ENCODE measurements at regions not wholly inside any gene's neighbourhood (a gene's known extent, or its start where the extent isn't known, plus 50 kb on each side); places are given as distances from the start of the nearest gene placed in this dataset.
A peak's percentile ranks its signal among the peaks of the same experiment; 100 is the strongest.
"Not testable (repeated sequence)": the region's sequence is repeated elsewhere in the genome, so short reads cannot be mapped to it uniquely, and the experiment has no call there.

DNA sequence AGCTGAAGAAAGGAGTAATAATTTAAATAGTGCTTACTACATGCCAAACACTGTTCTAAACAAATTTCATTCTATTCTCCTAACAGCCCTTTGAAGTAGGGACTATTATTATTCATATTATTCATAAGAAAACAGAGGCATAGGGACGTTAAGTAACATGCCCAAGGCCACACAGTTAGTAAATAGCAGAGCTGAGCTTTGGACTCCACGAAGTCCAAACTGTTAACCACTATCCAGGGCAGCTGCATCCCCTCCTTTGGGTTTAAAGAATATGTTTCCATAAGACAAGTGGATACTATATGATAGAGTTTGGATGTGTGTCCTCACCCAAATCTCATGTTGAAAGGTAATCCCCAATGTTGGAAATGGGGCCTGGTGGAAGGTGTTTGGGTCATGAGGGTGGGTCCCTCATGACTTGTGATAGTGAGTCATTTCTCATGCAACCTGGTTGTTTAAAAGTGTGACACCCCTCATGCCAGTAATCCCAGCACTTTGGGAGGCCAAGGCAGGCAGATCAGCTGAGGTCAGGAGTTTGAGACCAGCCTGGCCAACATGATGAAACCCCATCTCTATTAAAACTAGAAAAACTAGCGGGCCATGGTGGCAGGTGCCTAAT, 144.0 kb upstream of the CXADR start:
- DNase-seq = no peak

DNA sequence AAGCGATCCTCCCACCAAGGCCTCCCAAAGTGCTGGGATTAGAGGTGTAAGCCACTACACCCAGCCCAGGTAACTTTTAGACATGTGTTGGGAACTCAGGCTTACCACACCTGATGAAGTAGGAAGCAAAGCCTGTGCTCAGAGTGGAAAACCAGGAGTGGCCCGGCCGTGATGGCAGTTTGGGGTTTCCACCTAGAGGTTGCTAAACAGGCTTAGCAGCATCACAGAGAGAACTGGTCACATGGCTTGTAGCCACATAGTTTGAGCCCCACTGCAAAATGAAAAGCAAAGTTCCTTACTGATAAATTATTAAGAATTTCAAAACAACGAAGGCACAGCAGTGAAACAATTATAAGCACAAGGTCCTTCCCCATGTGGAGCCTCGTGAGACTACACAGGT, 142.6 kb upstream of the CXADR start:
- DNase-seq = no peak

DNA sequence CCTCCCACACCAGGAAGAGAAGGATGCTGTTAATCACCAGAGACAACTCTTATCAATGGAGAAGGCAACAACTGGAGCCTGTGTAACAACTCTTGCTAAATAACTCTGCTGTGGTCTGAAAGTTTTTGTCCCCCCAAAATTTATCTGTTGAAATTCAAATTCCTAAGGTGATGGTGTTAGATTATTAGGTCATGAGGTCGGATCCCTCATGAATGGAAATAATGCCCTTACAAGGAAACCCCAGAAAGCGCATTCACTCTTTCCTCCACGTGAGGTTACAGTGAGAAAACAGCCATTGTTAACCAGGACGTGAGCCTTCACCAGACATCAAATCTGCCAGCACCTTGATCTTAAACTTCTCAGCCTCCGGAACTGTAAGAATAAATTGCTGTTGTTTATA, 141.9 kb upstream of the CXADR start:
- DNase-seq = no peak

DNA sequence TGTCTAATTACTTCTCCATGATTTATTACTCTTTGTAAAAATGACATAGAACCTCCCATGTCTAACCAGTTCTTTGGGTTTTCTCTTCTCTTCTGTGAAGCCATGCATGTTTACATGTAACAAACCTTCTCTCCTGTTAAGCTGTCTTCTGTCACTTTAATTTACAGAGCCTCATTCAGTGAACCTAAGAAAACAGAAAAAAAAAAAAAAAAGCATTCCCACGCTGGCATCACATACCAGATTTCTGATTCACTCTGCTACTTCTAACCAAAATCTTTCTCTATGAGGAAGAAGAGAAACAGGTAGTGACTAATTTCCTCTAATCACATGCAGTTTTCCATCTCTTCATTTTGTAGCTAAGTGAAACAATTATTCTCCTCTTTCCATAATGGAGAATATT, 141.4 kb upstream of the CXADR start:
- no peak for DNase-seq

DNA sequence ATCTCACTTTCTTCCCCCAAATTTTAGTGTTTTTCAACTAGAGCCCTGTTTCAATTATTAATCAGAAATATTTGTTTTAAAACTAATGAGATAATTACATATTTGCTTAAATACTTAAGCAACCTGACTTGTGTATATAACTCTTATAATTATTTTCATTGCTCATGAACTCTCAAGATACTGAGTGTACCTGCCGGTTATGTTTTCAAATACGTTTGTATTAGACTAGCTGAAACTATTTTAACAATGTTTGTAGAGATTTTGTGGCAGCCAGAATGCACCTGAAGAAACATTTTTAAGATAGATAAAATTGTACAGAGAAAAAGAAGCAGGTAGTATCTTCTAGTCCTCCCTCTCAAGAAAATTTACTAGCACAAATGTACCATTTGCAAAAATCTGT, 140.6 kb upstream of the CXADR start:
- no peak for DNase-seq

DNA sequence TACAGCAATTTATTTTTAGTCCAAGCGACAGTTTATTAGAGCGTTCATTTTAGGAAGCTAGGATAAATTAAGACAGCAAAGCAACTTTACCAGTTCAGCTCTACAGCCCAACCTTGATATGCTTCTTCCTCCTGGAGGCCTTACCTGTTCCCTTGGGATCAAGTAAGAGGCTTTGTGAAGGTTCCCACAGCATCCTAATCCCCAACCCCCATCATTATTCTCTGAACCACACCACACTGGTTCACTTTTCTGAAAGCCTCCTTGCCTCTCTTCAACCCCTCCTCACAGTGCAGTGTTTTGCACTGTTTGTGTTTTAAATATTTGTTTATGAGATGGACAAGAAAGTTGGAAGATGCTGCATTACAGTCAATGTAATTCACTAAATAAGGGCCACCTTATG, 126.3 kb upstream of the CXADR start:
- DNase-seq = no peak

DNA sequence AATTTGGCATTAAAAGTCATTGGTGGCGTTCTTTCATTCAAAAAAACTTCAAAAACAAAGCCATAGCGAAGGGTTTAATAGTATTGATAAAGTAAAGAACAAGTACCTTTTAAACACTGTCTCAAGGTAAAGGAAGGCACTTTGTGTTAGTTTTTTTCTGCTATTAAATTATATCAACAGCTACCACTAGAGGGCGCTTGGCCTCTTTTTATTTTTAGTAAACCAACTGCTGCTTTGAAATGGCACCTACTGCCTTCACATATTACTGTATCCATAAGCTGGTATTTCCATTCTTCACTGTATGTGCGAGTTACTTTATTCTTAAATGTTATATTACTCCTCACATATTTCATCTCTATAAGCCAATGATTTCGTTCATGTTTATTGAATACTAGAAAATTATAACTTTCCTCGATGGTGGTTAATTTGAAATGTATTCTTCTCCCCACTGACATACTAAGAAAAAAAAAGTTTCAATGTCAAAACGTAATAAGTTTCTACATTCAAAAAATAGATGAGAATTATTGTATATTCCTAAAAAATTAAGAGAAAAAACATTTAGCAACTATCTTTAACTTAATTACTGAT, 125.7 kb upstream of the CXADR start:
- peak; percentile 29 for DNase-seq

DNA sequence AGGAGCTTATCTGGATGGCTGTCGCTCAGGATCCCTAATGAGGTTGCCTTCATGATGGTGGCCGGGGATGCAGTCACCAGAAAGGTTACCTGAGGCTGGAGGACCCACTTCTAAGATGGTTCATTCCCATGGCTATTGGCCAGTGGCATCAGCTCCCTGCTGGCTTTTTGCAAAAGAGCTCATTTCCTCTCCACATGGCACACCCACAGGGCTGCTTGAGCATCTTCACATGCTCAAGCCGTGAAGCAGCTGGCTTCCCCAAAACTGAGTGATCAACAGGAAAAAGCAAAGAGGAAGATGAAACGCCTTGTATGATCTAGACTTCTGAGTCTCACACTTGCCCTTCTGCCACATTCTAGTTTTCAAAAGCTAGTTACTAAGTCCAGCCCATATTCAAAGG, 124.6 kb upstream of the CXADR start:
- no peak for DNase-seq

DNA sequence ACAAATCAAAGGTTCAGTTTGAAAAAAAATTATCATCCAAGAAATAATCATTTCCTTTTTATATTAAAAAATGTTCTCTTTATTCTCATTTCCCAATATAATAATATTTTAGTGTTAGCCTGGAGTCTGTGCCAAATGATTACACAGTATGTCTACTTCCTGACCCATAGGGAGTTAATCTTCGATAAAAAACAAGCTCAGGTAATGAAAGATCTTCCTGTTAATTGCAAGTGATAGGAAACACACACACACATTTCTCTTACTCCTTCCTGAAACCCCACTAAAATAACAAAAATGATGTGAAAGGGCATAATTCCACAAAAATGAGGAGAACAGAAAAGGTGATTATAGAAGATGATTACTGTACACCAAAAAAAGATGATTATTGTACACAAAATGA, 123.5 kb upstream of the CXADR start:
- DNase-seq = no peak

DNA sequence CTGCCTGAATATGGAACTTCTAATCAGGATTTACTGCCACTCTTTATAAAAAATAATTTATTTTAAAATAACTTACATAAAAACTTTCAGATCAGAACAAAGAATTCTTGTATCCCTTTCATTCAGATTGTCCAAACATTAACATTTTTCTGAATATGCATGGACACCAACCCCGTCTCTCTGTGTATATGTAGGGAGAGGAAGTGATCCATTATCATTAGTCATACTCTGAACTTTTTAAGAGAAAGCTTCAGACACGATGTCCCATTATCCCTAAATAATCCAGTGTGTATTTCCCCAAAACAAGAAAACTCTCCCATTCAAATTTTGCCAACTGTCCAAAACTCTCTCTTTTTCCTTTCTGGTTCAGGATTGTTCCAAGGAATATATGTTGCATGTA, 122.3 kb upstream of the CXADR start:
- DNase-seq = no peak

DNA sequence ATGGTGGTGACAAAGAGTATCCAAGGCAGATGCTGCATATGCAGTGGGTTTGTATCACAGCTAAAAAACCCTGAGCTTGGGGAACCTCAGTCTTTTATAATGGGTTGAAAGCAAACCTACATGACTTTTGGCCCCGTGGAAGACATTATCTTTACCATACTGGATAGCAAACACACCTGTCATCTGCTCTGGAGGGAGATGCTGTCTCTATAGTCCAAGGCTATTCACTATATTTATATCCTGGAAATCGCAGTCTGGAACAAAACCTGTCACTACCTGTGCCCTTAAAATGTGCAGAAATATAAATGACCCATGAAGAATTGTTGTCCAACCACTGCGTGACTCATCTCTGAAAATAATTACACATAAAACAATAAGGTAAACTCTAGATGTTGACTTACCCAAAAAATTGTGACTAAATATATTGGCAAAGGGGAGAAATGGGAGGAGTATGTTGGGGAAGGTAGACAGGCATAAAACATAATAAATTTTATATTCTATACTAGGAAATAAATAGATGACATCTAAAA, 121.0 kb upstream of the CXADR start:
- DNase-seq = no peak

DNA sequence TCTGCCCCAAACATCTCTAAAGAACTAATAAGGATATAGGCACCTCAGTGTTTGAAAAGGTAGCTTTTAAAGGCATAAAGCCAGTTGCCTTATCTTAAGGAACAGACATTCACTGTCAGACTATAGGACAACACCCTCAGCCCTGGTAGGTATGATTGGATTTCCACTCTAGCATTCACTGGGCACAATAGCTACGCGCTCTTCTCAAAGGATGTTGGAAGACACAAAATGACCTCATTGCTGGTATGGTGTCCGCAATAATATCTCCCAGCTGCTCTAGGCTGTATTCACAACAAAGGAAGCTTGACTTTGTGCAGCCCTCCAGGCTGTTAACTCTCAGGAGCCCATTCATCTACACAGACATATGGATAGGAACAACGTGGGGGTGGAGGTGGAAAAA, 119.4 kb upstream of the CXADR start:
- DNase-seq = no peak

DNA sequence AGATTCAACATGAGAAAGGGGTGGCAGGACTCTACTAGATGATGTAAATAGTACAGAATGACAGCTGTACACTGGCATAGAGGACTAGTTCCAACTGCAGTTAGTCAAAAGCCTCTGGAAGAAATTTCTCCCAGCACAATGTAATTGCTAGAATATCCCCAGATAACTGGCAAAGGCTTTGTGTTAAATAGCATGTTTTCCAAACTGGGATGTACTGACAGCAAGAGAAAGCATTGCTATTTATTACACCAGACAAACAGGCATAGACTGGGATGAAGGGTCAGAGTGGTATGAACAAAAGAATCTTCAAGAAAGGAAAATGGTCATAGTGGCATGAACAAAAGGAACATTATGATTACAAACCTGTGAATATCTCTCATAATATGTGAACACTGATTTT, 115.9 kb upstream of the CXADR start:
- no peak for DNase-seq

DNA sequence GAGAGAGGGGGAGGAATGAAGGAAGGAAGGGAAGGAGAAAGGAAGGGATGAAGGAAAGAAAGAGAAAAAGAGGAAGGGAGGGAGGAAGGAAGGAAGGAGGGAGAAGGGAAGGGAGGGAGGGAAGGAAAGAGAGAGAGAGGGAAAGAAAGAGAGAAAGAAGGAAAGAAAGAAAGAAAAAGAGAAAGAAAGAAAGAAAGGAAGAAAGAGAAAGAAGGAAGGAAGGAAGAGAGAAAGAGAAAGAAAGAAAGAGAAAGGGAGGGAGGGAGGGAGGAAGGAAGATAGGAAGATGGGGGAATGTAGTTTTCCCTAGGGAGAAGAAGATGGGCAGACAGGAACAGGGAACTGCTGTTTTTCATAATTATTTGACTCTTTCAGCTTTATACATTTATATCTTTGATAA, 115.1 kb upstream of the CXADR start:
- DNase-seq = no peak

DNA sequence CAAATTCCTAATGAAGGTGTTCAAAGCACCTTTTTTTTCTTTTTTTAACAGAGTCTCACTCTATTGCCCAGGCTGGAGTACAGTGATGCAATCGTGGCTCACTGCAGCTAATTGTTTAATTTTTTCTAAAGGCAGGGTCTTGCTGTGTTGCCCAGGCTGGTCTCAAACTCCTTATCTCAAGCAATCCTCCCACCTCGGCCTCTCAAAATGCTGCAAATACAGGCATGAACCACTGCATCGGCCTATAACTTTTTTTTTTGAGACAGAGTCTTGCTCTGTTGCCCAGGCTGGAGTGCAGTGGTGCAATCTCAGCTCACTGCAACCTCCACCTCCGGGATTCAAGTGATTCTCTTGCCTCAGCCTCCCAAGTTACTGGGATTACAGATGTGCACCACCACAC, 113.9 kb upstream of the CXADR start:
- DNase-seq = not testable (repeated sequence)

DNA sequence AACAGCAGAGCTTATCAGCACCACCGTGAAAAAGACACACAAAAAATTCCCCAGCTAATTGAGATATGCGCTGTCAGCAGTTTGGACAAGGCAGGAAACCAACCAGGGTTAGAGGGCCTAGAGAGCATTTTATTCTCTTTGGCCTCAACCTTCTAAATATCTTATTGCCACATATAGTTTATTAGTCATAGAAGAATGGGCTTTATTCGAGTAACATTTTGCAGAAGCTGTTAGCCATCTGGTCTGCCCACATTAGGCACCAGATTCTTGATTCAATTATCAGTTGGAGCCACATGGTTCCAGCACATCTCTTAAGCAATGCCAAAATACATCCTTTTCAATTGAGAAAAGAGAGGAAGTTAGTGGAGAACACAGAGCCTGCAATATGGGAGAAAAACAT, 109.9 kb upstream of the CXADR start:
- DNase-seq = no peak

DNA sequence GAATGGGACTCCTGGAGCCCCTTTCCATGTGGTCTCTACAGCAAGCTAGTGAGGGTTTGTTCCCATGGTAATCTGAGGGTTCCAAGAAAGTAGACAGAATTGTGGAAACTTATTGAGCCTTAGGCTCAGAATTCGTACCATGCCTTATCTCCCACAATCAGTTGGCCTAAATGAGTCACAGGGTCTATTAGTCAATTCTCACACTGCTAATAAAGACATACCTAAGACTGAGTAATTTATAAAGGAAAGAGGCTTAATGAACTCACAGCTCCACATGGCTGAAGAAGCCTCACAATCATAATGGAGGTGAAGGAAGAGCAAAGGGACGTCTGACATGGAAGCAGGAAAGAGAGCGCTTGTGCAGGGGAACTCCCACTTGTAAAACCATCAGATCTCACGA, 106.6 kb upstream of the CXADR start:
- no peak for DNase-seq

DNA sequence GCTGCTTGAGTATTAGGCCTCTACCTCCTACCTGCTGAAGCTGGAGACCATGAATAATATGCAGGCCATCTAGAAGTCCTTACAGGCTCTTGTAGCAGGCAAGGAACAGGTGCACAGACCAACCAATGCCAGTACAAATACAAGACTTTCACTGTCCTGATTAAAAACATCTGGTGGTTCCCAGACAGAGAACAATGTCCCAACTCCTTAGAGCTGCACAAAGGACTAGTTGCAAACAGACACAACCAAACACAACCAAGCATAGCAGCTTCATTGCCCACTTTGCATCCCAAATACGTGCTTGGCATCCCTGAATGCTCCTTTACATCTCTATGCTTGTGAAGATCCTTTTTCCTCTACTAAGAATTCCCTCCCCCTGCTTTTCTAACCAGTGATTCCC, 98.1 kb upstream of the CXADR start:
- DNase-seq = no peak

DNA sequence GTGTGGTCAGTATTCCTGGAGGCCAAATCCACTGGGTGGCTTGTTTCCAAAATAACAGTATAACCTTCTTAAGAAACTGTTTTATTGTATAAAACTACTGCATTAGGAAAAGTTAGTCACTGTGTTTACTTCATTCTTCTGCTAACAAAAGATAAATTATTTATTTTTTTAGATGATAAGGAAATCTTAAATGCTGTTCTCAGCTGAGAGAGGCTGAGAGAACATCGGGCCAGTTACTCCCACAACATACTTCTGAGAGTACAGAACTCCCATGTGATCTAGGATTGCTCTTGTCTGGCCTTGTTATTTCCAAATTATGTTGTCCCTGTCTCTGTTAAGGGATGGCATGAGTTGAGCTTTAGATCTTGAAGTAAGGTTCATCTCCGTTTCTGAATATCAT, 96.7 kb upstream of the CXADR start:
- DNase-seq = no peak

DNA sequence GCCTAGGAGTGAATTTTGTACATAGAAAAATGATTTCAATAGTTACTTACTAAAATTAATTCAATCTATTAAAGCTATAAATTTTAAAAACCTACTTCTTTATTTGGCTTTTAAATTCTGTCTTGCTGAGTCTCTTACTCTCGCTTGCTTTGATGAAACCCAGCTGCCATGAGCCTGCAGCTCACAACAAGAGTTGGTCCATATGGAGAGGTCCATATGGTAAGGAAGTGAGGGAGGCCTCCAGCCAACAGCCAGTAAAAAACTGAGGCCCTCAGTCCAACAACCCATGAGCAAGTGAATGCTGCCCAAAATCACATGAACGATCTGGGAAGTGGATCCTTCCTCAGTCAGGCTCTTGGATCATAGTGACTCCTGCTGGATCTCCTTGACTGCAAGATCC, 89.9 kb upstream of the CXADR start:
- no peak for DNase-seq

DNA sequence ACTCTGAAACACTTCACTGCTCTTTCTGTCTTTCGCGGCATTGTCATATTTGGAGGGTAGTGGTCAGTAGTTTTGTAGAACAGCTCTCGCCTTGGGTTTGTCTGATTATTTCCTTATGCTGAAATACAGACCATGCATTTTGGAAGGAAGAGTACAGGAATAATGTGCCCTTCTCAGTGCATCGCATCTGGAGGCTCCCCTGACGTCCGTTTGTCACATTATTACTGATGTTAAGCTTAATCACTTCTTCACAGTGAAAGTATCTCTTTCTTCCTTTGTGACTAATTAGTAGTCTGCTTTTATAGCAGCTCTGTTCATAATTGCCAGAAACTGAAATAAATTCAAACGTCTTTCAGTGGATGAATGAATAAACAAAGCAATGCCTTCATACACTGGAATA, 85.7 kb upstream of the CXADR start:
- no peak for DNase-seq

DNA sequence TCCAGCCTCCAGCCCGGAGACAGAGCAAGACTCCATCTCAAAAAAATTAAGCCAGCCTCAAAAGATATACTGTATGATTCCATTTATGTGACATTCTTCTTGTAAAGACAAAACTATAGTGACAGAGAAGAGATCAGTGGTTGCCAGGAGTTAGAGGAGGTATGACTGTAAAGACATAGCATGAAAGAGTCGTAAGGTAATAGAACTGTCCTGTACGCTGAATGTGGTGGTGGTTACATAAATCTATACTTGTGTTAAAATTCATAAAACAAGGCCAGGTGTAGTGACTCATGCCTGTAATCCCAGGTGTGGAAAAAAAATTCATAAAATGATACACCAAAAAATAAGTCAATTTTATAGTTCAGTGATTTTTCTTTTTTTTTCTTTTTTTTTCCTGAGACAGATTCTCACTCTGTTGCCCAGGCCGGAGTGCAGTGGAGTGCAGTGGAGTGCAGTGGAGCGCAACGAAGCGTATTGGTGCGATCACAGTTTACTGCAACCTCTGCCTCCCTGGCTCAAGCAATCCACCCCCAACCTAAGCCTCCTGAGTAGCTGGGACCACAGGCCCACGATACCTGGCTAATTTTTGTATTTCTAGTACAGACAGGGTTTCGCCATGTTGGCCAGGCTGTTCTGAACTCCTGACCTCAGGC, 84.9 kb upstream of the CXADR start:
- DNase-seq = no peak

DNA sequence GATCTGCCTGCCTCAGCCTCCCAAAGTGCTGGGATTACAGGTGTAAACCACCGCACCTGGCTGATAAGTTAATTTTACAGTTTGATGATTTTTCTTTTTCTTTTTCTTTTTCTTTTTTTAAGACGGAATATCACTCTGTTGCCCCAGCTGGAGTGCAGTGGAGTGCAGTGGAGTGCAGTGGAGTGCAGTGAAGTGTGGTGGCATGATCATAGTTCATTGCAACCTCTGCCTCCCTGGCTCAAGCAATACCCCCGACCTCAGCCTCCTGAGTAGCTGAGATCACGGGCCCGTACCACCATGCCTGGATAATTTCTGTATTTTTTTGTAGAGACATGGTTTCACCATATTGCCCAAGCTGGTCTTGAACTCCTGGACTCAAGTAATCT, 84.4 kb upstream of the CXADR start:
- no peak for DNase-seq

DNA sequence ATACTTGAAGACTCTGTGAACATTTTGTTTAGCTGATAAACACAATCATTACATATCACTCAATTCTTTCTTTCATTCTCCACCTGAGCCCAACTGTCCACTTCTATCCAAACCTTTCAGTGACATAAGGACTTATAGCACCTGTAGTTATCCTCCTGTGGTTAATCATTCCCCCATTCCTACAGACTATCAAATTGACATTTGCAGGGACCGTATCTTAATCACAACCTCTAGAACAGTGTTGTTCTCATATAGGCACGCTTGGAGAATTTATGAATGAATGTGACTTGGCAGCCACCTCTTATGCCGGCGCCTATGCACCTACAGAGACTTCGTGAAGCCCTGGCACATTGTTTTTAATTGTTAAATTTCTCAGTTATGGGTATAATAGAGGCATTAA, 83.9 kb upstream of the CXADR start:
- no peak for DNase-seq

DNA sequence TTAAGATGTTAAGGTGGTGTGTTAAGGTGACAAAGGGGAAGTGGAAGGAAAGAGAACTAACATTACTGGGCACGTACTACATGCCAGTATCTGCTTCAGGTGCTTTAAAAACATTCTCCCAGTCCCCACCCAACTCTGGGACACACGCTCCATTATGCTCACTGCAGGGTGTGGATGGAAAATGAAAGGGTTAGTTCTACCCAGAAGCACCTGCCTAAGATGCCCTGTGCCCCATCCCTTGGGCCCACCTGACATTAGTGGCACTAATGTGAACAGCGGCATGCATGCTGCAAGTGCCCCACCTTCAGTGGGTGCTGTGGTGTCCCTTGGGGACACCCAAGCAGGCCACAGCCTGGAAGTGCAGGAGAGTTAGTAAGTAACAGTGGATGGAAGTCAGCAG, 82.9 kb upstream of the CXADR start:
- DNase-seq = no peak

Data from T-helper 9 cell (primary cell).